HepG2 (cell line): ENCODE measurements at regions not wholly inside any gene's neighbourhood (a gene's known extent, or its start where the extent isn't known, plus 50 kb on each side); places are given as distances from the start of the nearest gene placed in this dataset.

ENCODE experiments used
- ATAC-seq: fragments of 200-7000 bp; cut with Tn5 transposase; 3 replicates; pipeline ENCODE4 v1.9.1; 2020; ENCODE audit warnings: mild to moderate bottlenecking, moderate library complexity
- BruUV-seq: library from RNA; stranded (reverse); fragments of 400-500 nt; replicated peaks from 2 replicates; lab custom pipeline; 2021; lab: Mats Ljungman, UMichigan
- CTCF ChIA-PET: fragments of 300-600 bp; formaldehyde crosslinking; extraction: SDS; loops from one replicate; lab custom pipeline; 2021; ENCODE audit warnings: low total read pairs, inconsistent platforms, low intra/inter-chr PET ratio; lab: Yijun Ruan, JAX
- POLR2A ChIA-PET: fragments of 350-600 bp; sonication (Branson Sonifier 250); formaldehyde crosslinking; loops from one replicate; lab custom pipeline; 2020; ENCODE audit warnings: antibody characterized with exemption, inconsistent platforms; lab: Yijun Ruan, JAX
- DNase-seq: peaks from one replicate; pipeline ENCODE4 v3.0.0-alpha.2; 2015; ENCODE audit warnings: low spot score
- FAIRE-seq: peaks from 3 replicates; lab custom pipeline; 2011; peaks lifted over from hg19 to GRCh38; lab: Jason Lieb, UNC
- H2AFZ ChIP-seq: one replicate; pipeline ENCODE4 v1.6.1; 2011; ENCODE audit warnings: low read length, inconsistent platforms
- H3K27ac ChIP-seq: fragments of 300-600 bp; 3 replicates; pipeline ENCODE4 v1.8.0; 2011; ENCODE audit warnings: mixed run types, mild to moderate bottlenecking, mixed read lengths, low read length, inconsistent platforms; ENCODE audit not compliant: insufficient read depth; ENCODE audit errors: extremely low read length
- H3K27me3 ChIP-seq, 2 experiments: fragments of 200-600 bp in 1 of 2; 2 replicates in 1 of 2; 3 replicates in 1 of 2; pipeline versions ENCODE4 v1.6.0 to v1.8.0; 2011; ENCODE audit warnings: low read length in 2 of 2, mild to moderate bottlenecking in 2 of 2, moderate library complexity in 2 of 2, inconsistent platforms in 1 of 2; ENCODE audit not compliant: insufficient read depth in 2 of 2, control insufficient read depth in 1 of 2
- H3K36me3 ChIP-seq, 2 experiments: fragments of 200-600 bp in 1 of 2; replicated peaks in 1 of 2; 2 replicates in 1 of 2; 3 replicates in 1 of 2; pipeline versions ENCODE4 v1.5.1 to v1.8.0; 2011; ENCODE audit warnings: low read length in 2 of 2, inconsistent platforms in 1 of 2; ENCODE audit not compliant: insufficient read depth in 2 of 2, control insufficient read depth in 1 of 2
- H3K4me1 ChIP-seq: 2 replicates; pipeline ENCODE4 v1.5.1; 2012; ENCODE audit warnings: low read length, inconsistent platforms; ENCODE audit not compliant: insufficient read depth
- H3K4me2 ChIP-seq: 2 replicates; pipeline ENCODE4 v1.6.0; 2011; ENCODE audit warnings: low read depth, low read length, inconsistent platforms
- H3K4me3 ChIP-seq, 3 experiments: fragments of 200-600 bp in 1 of 3; sonication (generic), shearing (Covaris generic) in 1 of 3; replicated peaks in 1 of 3; 2 replicates each; pipeline ENCODE4 v1.5.1; 2011 to 2016; ENCODE audit warnings: low read length in 3 of 3, inconsistent platforms in 2 of 3, low read depth in 2 of 3, mild to moderate bottlenecking in 2 of 3, control low read depth in 1 of 3, mixed read lengths in 1 of 3; ENCODE audit not compliant: insufficient read depth in 1 of 3
- H3K79me2 ChIP-seq: one replicate; pipeline ENCODE4 v1.6.1; 2011; ENCODE audit warnings: low read length, inconsistent platforms; ENCODE audit not compliant: insufficient read depth
- H3K9ac ChIP-seq: 2 replicates; pipeline ENCODE4 v1.6.0; 2011; ENCODE audit warnings: mild to moderate bottlenecking, low read depth, low read length, inconsistent platforms; ENCODE audit not compliant: insufficient read depth
- H3K9me3 ChIP-seq: 2 replicates; pipeline ENCODE4 v1.5.1; 2012; ENCODE audit warnings: mild to moderate bottlenecking, low read length
- H4K20me1 ChIP-seq: 2 replicates; pipeline ENCODE4 v1.6.0; 2011; ENCODE audit warnings: inconsistent platforms, mild to moderate bottlenecking, low read length, moderate library complexity; ENCODE audit not compliant: insufficient read depth
- ETS1 ChIP-seq: sonication (generic); formaldehyde crosslinking; IDR thresholded peaks from 2 replicates; pipeline ENCODE4 v1.4.0; 2020; ENCODE audit warnings: missing genetic modification reagents
- GZF1 ChIP-seq: sonication (generic); formaldehyde crosslinking; IDR thresholded peaks from 2 replicates; pipeline ENCODE4 v1.5.1; 2020; ENCODE audit warnings: mild to moderate bottlenecking, missing genetic modification reagents
- HDAC6 ChIP-seq: fragments of 200-600 bp; sonication (generic); IDR thresholded peaks from 2 replicates; pipeline ENCODE4 v1.7.0; 2017; ENCODE audit warnings: mild to moderate bottlenecking, antibody characterized with exemption, low read length, low read depth
- MIXL1 ChIP-seq: IDR thresholded peaks from 2 replicates; pipeline ENCODE4 v1.6.1; 2016
- MXD3 ChIP-seq: IDR thresholded peaks from 2 replicates; pipeline ENCODE4 v1.6.1; 2016; ENCODE audit warnings: mild to moderate bottlenecking, missing biosample characterization, missing genetic modification reagents
- THAP11 ChIP-seq: IDR thresholded peaks from 2 replicates; pipeline ENCODE4 v1.6.1; 2016; ENCODE audit warnings: missing biosample characterization, missing genetic modification reagents
- ZBTB4 ChIP-seq: sonication (generic); formaldehyde crosslinking; IDR thresholded peaks from 2 replicates; pipeline ENCODE4 v1.4.0; 2020; ENCODE audit warnings: missing genetic modification reagents, mild to moderate bottlenecking, borderline replicate concordance
- ZFX ChIP-seq: sonication (generic); formaldehyde crosslinking; IDR thresholded peaks from 2 replicates; pipeline ENCODE4 v1.4.0; 2020; ENCODE audit warnings: mild to moderate bottlenecking, low read depth, missing genetic modification reagents, moderate library complexity
- ZNF704 ChIP-seq: sonication (generic); formaldehyde crosslinking; IDR thresholded peaks from 2 replicates; pipeline ENCODE4 v1.8.1; 2023; ENCODE audit warnings: mild to moderate bottlenecking, inconsistent platforms, moderate library complexity, missing genetic modification reagents, borderline replicate concordance
- WGBS: methylation state at CpG from one replicate; pipeline ENCODE4 v1.1.6; 2017; ENCODE audit warnings: low lambda C conversion rate; 5-methylcytosine and 5-hydroxymethylcytosine counted together
- in situ Hi-C: cut with HindIII; loops from 2 replicates; pipeline ENCODE4 v1.10.0; 2017; ENCODE audit warnings: low pct_unique_long_range_greater_than_20kb; ENCODE audit not compliant: extremely low pct_ligation_motif_present
- intact Hi-C: fragments of 100-400 bp; cut with micrococcal nuclease; formaldehyde crosslinking; loops from one replicate; pipeline ENCODE4 v1.10.0; 2022; ENCODE audit not compliant: unreplicated experiment

- peaks cover 5% of the 10 kb centered on the region for H3K9me3 ChIP-seq
- DNase-seq (no peak), FAIRE-seq (no peak), ATAC-seq (no peak)
- no peaks in the 10 kb centered on the region for H3K4me1 ChIP-seq
- H3K79me2 ChIP-seq = no peaks in the 10 kb centered on the region
- in situ Hi-C loops = no loop called here
- no peak overlapping the region for H3K27ac ChIP-seq
- no peaks in the 10 kb centered on the region for H3K36me3 ChIP-seq
- H4K20me1 ChIP-seq = no peaks in the 10 kb centered on the region
- H3K4me3 ChIP-seq = no peak overlapping the region
- BruUV-seq = no TSS peak
- H3K9ac ChIP-seq = no peak overlapping the region
- CTCF ChIA-PET = no interaction called here
- WGBS = 36% methylated on average over 7 of the region's 8 CpGs
- POLR2A ChIA-PET = no interaction called here
- intact Hi-C loops = no loop called here
- H3K27me3 ChIP-seq = peaks cover 0 to 31% of the 10 kb centered on the region in 2 experiments; a peak in 3 of 5 replicates
- TF ChIP-seq THAP11 (CRISPR knock-in tag) = no peak
- no peak for TF ChIP-seq HDAC6
- TF ChIP-seq MIXL1 = no peak
- no peak for TF ChIP-seq ETS1 (CRISPR knock-in tag)
- TF ChIP-seq ZBTB4 = no peak
- TF ChIP-seq ZFX (CRISPR knock-in tag) = no peak
- TF ChIP-seq MXD3 (CRISPR knock-in tag) = no peak
- no peak for TF ChIP-seq GZF1
- TF ChIP-seq ZNF704 (CRISPR knock-in tag) = no peak
- H2AFZ ChIP-seq = no peak overlapping the region
- no peak overlapping the region for H3K4me2 ChIP-seq
Observed at GRCh38 chr2:3021720-3022119, 355.9 kb downstream of the EIPR1 start.
